ENCODE measurements at regions not wholly inside any gene's neighbourhood (a gene's known extent, or its start where the extent isn't known, plus 50 kb on each side); places are given as distances from the start of the nearest gene placed in this dataset.

DNA sequence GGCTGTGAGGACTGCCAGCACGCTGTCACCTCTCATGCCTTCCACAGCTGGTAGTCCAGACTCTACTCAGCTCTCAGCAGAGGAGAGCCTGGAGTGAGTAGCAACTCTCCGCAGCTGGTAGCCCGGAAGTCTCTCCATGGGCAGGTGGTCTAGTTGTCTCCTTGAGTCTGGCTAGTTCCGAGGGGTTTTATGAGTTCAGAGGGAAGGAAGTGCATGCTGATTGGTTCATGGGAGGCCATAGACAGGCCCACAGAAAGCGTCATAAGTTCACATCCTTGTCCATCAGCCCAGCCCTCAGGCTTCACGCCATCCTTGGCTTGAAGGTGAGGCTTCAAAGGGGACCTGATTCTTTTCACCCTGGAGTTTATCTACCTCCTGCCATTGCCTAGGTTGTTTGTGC lies 2662.4 kb upstream of the PCDH20 start (continued):
- TF ChIP-seq, protein P1, sequence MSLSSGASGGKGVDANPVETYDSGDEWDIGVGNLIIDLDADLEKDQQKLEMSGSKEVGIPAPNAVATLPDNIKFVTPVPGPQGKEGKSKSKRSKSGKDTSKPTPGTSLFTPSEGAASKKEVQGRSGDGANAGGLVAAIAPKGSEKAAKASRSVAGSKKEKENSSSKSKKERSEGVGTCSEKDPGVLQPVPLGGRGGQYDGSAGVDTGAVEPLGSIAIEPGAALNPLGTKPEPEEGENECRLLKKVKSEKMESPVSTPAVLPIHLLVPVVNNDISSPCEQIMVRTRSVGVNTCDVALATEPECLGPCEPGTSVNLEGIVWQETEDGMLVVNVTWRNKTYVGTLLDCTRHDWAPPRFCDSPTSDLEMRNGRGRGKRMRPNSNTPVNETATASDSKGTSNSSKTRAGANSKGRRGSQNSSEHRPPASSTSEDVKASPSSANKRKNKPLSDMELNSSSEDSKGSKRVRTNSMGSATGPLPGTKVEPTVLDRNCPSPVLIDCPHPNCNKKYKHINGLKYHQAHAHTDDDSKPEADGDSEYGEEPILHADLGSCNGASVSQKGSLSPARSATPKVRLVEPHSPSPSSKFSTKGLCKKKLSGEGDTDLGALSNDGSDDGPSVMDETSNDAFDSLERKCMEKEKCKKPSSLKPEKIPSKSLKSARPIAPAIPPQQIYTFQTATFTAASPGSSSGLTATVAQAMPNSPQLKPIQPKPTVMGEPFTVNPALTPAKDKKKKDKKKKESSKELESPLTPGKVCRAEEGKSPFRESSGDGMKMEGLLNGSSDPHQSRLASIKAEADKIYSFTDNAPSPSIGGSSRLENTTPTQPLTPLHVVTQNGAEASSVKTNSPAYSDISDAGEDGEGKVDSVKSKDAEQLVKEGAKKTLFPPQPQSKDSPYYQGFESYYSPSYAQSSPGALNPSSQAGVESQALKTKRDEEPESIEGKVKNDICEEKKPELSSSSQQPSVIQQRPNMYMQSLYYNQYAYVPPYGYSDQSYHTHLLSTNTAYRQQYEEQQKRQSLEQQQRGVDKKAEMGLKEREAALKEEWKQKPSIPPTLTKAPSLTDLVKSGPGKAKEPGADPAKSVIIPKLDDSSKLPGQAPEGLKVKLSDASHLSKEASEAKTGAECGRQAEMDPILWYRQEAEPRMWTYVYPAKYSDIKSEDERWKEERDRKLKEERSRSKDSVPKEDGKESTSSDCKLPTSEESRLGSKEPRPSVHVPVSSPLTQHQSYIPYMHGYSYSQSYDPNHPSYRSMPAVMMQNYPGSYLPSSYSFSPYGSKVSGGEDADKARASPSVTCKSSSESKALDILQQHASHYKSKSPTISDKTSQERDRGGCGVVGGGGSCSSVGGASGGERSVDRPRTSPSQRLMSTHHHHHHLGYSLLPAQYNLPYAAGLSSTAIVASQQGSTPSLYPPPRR (CRISPR knock-in tag; IDR thresholded peaks at IDR 0.05; ENCODE audit: borderline replicate concordance): no peak
- TF ChIP-seq NCOA5 (CRISPR knock-in tag; IDR thresholded peaks at IDR 0.05): no peak
- TF ChIP-seq, protein P2, sequence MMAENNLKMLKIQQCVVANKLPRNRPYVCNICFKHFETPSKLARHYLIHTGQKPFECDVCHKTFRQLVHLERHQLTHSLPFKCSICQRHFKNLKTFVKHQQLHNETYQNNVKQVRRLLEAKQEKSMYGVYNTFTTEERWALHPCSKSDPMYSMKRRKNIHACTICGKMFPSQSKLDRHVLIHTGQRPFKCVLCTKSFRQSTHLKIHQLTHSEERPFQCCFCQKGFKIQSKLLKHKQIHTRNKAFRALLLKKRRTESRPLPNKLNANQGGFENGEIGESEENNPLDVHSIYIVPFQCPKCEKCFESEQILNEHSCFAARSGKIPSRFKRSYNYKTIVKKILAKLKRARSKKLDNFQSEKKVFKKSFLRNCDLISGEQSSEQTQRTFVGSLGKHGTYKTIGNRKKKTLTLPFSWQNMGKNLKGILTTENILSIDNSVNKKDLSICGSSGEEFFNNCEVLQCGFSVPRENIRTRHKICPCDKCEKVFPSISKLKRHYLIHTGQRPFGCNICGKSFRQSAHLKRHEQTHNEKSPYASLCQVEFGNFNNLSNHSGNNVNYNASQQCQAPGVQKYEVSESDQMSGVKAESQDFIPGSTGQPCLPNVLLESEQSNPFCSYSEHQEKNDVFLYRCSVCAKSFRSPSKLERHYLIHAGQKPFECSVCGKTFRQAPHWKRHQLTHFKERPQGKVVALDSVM (CRISPR knock-in tag; IDR thresholded peaks at IDR 0.05): no peak
- no peak for TF ChIP-seq SIN3A (IDR thresholded peaks at IDR 0.05; ENCODE audit: borderline replicate concordance, low read depth, low read length)
- peak; percentile 82 for TF ChIP-seq SP2 (CRISPR knock-in tag; IDR thresholded peaks at IDR 0.05)
- no peak for TF ChIP-seq ZNF317 (CRISPR knock-in tag; IDR thresholded peaks at IDR 0.05)
- TF ChIP-seq ZNF558 (CRISPR knock-in tag; IDR thresholded peaks at IDR 0.05; ENCODE audit: borderline replicate concordance): no peak
- TF ChIP-seq NAIF1 (CRISPR knock-in tag; IDR thresholded peaks at IDR 0.05; ENCODE audit: borderline replicate concordance): no peak
- TF ChIP-seq ZNF839 (CRISPR knock-in tag; IDR thresholded peaks at IDR 0.05; ENCODE audit: borderline replicate concordance): no peak
- TF ChIP-seq ZNF570 (CRISPR knock-in tag; IDR thresholded peaks at IDR 0.05; ENCODE audit: borderline replicate concordance): no peak
- TF ChIP-seq, protein P3, sequence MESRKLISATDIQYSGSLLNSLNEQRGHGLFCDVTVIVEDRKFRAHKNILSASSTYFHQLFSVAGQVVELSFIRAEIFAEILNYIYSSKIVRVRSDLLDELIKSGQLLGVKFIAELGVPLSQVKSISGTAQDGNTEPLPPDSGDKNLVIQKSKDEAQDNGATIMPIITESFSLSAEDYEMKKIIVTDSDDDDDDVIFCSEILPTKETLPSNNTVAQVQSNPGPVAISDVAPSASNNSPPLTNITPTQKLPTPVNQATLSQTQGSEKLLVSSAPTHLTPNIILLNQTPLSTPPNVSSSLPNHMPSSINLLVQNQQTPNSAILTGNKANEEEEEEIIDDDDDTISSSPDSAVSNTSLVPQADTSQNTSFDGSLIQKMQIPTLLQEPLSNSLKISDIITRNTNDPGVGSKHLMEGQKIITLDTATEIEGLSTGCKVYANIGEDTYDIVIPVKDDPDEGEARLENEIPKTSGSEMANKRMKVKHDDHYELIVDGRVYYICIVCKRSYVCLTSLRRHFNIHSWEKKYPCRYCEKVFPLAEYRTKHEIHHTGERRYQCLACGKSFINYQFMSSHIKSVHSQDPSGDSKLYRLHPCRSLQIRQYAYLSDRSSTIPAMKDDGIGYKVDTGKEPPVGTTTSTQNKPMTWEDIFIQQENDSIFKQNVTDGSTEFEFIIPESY (CRISPR knock-in tag; IDR thresholded peaks at IDR 0.05): no peak
- no peak for TF ChIP-seq HCFC1 (IDR thresholded peaks at IDR 0.05; ENCODE audit: low read depth, low read length)
- TF ChIP-seq, protein P4, sequence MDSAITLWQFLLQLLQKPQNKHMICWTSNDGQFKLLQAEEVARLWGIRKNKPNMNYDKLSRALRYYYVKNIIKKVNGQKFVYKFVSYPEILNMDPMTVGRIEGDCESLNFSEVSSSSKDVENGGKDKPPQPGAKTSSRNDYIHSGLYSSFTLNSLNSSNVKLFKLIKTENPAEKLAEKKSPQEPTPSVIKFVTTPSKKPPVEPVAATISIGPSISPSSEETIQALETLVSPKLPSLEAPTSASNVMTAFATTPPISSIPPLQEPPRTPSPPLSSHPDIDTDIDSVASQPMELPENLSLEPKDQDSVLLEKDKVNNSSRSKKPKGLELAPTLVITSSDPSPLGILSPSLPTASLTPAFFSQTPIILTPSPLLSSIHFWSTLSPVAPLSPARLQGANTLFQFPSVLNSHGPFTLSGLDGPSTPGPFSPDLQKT (CRISPR knock-in tag; IDR thresholded peaks at IDR 0.05; ENCODE audit: borderline replicate concordance): no peak
- TF ChIP-seq, protein P5, sequence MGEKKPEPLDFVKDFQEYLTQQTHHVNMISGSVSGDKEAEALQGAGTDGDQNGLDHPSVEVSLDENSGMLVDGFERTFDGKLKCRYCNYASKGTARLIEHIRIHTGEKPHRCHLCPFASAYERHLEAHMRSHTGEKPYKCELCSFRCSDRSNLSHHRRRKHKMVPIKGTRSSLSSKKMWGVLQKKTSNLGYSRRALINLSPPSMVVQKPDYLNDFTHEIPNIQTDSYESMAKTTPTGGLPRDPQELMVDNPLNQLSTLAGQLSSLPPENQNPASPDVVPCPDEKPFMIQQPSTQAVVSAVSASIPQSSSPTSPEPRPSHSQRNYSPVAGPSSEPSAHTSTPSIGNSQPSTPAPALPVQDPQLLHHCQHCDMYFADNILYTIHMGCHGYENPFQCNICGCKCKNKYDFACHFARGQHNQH (CRISPR knock-in tag; IDR thresholded peaks at IDR 0.05): no peak
- no peak for TF ChIP-seq SAP130 (CRISPR knock-in tag; IDR thresholded peaks at IDR 0.05; ENCODE audit: low read depth)
